HS-27A (cell line): ENCODE measurements at regions not wholly inside any gene's neighbourhood (a gene's known extent, or its start where the extent isn't known, plus 50 kb on each side); places are given as distances from the start of the nearest gene placed in this dataset.
"Not testable (repeated sequence)": the region's sequence is repeated elsewhere in the genome, so short reads cannot be mapped to it uniquely, and the experiment has no call there.

Experiments used
- DNase-seq: peaks from one replicate; pipeline ENCODE4 v3.0.0-alpha.2; 2012; ENCODE audit warnings: low read depth, missing footprints

DNA sequence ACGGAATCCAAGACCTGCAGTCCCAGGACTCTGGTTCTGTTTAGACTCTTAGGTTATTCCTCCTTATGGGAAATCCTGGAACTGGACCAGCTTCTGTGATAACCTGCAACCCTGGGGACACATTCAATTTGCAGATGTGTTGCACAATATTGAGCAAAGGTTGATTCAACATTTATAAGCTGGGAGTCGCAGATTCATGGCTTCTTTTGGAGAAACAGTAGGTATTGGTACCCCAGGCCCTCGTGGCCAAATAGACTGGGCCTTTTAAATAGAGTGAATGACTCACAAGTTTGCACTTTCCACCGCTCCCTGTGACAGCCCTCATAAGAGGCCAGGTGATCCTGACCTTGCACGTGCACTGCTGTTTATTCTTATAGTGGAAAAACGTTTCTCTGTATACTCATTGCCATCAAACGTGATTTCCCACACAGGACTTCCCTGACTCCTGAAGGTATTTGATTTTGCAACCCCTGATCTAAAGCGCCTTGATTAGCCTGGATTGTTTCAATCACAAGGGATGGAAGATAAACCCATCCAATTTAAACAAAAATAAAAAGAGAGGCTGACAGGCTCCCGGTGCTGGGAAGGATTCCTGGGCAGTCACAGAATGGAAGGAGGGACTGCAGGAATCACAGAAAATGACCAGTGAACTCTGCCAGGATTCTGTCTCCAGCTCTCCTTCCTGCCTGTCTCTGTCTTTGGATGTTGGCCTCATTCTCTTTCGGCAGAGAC lies 98.0 kb downstream of the VCPKMT start:
- no peak for DNase-seq

GRCh38 chr14:50018933-50019210 lies 97.5 kb downstream of the VCPKMT start:
- DNase-seq: no peak

GRCh38 chr14:50020184-50020583 lies 96.2 kb downstream of the VCPKMT start:
- DNase-seq: no peak

GRCh38 chr14:50020799-50021198 lies 95.6 kb downstream of the VCPKMT start:
- no peak for DNase-seq

DNA sequence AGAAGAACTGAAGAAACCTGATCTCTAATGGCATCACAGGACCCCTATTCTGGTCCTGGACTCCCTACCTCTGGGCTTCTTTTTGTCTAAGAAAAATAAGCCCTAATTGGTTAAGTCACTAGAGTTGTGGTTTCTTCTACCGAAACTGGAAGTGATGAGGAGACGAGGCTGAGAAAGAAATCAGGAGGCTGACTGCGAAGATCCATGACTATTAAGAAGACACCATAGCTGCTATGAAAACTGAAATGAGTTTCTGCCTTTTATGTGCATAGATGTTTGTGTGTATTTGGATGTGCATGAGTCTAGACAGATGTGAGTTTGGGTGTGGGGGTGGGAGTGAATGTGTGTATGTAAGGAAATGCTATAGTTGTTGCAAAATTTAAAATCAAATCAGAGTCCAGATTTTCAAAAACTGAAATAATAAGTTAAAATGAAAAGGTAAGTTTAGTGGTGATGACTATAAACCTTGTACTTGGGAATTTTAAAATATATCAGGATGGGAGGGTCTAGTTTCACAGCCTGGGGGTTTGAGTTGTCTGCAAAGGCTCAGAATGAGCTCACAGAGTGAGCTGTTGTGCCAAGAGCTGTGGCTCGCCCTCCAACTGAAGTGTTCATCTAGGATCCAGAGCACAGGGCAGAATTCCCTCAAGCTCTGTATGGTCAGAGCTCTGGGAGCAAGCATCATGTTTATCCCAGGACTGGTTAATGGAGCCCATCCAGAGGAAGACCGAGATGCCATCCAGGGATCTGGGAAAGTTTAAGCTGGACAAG lies 94.9 kb downstream of the VCPKMT start:
- DNase-seq: no peak

- no peak for DNase-seq
Observed at GRCh38 chr14:50022661-50023060, 93.7 kb downstream of the VCPKMT start.

GRCh38 chr14:50023671-50024490 lies 92.5 kb downstream of the VCPKMT start:
- no peak for DNase-seq

DNA sequence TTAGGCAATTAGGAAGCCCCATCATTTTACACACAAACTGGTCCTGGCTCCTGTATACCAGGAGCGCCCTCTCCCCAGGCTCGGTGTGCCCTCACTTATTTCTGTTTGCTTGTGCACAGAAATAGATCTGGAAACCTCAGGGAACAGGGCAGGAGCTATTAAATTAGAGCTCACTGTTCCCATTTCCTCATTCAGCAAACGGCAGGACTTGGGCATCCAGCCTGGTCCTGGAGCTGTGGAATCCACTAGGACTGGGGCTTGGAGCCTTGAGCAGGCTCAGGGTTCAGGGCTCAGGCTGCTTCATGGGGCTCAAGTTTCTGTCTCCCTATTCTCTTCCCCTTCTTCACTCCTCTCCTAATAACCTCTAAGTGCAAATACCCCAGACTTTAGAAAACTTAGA lies 91.3 kb downstream of the VCPKMT start:
- no peak for DNase-seq

DNA sequence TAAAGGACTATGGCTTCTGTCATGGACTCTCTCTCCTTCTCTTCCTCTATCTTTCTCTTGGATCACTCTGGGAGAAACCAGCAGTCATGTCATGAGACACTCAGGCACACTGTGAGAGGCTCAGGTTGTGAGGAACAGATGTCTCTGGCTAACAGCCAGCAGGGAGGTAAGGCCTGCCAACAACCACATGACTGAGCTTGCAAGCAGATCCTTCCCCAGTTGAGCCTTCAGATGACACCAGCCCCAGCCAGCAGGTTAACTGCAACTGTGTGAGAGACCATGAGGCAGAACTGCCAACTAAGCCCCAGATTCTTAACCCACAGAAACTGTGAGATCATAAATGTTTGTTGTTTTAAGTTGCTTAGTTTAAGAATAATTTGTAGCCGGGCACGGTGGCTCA lies 90.6 kb downstream of the VCPKMT start:
- DNase-seq: no peak

GRCh38 chr14:50026396-50026795 lies 90.0 kb downstream of the VCPKMT start:
- DNase-seq: no peak

DNA sequence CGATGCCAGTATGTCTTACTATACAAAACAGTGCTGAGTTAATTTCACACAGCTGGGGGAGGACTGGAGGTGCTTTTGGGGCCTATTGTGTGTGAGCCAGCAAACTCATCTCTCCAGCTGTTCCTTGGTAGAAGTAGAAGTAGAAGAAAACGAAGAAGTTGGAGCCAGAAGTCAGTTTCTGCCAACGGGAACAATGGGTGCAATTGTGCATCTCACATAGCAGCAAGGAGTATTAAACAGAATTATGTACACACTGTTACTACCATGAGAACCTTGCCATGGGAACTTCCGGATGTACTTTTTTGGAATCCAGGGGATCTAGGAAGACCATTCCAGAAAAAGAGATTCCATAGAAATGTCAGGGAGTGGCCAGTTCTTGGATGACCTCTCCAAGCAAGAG lies 88.6 kb downstream of the VCPKMT start:
- no peak for DNase-seq

DNA sequence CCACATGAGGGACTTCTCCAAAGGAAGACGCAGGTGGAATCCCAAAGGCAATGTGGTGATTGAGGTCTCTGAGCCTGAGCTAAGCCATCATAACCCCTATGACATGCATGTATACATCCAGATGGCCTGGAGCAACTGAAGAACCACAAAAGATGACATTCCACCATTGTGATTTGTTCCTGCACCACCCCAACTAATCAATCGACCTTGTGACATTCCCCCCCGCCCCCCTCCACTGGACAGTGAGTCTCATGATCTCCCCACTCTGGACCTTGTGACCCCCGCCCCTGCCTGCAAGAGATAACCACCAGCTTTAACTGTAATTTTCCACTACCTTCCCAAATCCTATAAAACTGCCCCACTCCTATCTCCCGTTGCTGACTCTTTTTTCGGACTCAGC lies 87.9 kb downstream of the VCPKMT start:
- no peak for DNase-seq

DNA sequence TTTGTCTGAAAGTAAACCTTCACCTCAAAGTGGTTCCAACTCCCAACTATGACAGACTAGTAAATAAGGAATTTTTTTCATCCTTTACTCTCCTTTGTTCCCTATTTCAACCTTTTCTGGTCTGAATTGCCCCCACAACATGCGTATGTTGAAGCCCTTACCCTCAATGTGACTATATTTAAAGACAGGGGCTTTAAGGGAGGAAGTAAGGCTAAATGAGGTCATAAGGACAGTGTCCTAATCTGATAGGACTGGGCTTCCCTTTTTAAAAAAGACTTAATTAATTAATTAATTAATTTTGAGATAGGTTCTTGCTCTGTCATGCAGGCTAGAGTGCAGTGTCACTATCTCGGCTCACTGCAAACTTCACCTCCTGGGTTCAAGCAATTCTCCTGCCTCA lies 86.3 kb downstream of the VCPKMT start:
- DNase-seq: no peak

DNA sequence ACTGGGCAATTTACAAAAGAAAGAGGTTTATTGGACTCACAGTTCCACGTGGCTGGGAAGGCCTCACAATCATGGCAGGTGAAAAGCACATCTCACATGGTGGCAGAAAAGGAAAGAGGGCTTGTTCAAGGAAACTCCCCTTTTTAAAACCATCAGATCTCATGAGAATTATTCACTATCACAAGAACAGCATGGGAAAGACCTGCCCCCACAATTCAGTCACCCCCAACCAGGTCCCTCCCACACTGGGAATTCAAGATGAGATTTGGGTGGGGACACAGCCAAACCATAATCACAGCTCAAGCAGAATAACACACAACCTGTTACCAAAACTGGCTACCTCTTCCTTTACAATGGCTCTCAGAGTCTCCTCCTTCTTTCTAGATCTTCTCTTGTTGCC lies 85.5 kb downstream of the VCPKMT start:
- DNase-seq: not testable (repeated sequence)

GRCh38 chr14:50031602-50032313 lies 84.6 kb downstream of the VCPKMT start:
- DNase-seq: no peak

- not testable (repeated sequence) for DNase-seq
Observed at GRCh38 chr14:50032462-50033167, 83.8 kb downstream of the VCPKMT start.

DNA sequence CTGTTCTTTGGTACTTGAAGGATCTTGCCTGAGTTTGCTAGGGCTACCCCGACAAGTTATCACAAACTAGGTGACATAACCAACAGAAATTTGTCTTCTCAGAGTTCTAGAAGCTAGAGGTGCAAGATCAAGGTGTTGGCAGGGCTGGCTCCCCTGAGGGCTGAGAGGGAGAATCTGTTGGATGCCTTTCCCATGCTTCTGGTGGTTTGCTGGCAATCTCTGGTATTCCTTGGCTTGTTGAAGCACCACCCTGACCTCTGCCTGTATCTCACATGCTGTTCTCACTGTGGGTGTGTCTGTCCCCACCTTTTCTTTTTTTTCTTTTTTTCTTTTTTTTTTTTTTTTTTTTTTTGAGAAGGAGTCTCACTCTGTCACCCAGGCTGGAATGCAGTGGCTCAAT lies 81.2 kb downstream of the VCPKMT start:
- no peak for DNase-seq

DNA sequence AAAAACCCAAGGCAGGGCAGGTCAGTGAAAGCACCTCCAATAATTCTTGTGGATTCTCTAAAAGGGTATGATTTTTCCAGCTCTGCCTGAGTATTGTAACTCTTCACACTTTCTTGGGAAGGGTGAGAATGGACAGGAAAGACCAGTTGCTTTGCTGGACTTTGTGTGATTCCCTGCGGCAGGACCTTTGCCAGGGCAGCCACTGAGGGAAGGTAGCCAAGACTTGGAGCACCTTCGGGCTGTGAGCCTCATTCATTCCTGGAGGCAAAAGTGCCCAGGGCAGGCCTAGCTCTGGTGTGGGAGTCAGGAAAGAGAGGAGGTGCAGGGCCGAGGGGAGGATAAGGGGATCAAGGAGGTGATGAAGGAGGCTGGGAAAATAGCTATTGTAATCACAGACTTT lies 80.2 kb downstream of the VCPKMT start:
- no peak for DNase-seq

- DNase-seq: no peak
Observed at GRCh38 chr14:50036637-50037036, 79.7 kb downstream of the VCPKMT start.

DNA sequence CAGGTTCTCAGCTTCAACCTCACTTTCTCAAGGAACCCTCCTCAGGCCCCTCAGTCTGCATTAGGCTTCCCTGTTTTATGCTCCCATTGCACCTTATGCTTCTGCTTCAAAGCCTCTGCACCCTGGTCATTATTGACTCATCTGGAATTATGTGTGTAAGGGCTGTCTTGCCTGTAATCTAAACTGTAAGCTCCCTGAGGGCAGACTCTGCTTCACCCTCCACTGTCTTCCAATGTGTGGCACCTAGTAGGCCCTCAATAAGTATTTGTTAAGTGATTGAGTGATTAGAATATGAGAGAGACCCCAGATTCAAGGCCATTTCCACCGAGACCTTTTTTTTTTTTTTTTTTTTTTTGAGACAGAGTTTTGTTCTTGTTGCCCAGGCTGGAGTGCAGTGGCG lies 79.1 kb downstream of the VCPKMT start:
- no peak for DNase-seq

GRCh38 chr14:50037852-50038251 lies 78.5 kb downstream of the VCPKMT start:
- no peak for DNase-seq
